Kidney glomerular epithelial cell (primary cell): ENCODE measurements at regions not wholly inside any gene's neighbourhood (a gene's known extent, or its start where the extent isn't known, plus 50 kb on each side); places are given as distances from the start of the nearest gene placed in this dataset.

Experiments used
- DNase-seq: peaks from one replicate; lab custom pipeline; 2025; lab: John Stamatoyannopoulos, UW

DNA sequence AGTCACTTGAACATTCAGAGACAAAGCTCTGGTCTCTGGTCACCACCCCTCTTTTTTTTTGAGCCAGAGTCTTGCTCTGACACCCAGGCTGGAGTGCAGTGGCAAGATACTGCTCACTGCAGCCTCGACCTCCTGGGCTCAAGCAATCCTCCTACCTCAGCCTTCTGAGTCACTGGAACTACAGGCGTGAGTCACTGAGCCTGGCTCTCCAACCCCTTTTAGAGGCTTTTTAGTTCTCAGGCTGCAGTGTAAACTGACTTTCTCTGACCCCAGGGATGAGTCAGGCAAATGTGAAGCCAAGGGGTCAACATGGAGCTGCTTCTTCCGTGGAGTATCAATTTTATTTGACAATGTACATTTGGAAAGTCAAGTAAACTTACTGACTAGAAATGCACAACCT is 229.2 kb downstream of the PTTG2 start:
- DNase-seq: peak; percentile 77

DNA sequence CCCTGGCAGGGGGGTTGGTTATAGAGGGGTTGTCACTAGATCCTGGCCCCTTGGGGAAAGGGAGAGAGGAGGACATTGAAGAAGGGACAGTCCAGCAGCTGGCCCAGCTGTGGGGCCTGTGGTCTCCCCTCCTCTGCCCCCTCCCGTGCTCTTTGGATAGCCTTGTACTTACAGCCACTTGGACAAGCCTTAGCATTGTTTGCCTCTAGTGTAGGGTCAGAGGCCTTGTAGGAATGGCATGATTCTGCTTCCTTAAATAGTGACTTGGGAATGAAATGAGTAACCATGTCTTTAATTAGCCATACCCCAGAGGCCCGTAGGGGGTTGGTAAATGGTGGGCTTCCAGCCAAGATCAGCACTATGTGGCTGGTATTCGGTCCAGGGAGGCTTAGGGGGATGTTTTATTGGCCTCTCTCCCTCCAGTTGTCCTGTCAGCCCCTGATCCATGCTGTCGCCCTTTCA is 230.6 kb downstream of the PTTG2 start:
- DNase-seq: peak; percentile 87

DNA sequence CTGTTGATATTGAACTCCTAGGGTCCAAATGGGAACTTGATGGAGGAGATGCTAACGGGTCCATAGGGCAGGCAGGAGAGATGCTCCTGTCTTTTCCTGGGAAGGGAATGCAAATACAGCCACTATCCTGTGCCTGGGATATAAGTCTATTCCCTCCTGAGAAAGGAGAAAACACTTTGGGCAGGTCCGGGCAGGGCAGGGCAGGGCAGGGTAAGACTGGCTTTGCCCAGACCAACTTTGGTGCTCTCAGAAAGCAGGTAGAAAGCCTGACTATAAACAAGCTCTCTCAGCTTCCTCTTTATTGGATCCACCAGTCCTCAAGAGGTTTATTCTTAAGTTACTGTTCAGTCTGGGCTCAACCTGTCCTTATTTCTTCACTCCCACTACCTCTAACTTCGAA is 232.3 kb downstream of the PTTG2 start:
- no peak for DNase-seq

DNA sequence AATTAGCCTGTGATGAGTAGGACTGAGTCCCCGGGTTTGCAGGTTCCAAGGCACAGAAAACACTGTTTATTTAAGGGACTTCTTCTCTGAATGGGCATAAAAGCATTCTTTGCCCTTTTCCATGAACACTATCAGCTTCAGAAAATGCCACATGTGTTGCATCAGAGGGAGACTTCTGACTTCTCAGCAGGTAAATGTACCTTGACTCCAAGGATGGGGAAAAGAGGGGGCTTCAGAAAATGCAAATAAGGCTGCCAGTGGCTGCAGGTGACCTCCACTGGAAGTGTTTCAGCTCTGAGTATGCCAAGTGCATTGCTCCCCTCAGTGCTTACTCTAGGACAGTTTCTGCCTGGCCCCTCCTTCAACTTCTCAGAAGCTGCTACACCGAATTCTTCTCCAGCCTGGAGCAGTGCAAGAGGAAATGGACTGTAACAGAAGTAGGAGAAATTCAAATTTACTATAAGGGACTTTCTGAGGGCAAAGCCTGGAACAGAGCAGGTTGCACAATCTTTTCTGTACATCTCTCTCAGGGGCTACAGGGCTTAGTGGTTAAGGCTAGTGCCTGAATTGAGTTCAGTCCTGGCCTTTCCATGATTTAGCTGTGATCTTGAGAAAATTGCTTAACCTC is 233.2 kb downstream of the PTTG2 start:
- no peak for DNase-seq

DNA sequence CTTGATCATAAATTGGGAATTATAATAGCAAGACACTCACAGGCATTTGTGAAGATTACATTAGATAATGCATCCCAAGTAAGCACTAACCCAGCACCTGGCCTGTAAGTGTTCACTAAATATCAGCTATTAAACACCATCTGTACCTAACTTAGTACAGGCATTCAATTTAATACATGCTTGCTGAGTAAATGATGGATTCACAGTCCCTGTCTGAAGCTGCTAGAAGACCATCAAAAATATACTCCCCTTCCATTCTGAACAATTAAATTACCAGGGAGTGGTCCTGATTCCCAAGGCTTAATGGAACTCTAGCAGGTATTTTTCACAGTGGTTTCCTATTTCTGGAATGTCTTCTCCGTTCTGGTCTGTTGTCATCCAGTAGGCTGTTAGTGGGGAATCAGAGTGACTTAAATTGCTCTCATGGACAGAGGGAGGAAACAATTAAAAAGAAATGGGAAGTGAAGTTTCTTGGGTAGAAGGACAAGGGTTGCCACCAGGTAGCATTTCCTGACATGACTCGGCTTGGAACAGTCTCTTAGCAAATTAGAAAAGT is 233.9 kb downstream of the PTTG2 start:
- DNase-seq: no peak

DNA sequence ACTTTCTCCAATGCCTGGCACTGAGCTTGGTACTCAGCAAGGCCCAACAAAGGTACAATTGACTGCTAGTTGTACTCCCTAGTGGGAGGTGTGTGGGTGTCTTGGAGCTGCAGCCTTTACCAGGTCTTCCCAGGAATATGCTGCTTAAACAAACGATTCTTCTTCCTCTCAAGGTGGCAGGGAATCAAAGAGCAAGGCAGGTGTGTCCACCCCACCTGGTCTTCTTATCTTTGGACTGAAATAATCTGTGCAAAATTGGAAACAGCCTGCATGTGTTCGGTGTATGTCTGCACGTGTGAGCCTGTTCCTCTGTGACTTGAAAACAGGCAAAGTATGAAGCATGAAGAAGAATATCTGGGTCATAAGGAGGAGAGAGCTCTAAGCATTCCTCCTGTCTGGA is 235.3 kb downstream of the PTTG2 start:
- no peak for DNase-seq

DNA sequence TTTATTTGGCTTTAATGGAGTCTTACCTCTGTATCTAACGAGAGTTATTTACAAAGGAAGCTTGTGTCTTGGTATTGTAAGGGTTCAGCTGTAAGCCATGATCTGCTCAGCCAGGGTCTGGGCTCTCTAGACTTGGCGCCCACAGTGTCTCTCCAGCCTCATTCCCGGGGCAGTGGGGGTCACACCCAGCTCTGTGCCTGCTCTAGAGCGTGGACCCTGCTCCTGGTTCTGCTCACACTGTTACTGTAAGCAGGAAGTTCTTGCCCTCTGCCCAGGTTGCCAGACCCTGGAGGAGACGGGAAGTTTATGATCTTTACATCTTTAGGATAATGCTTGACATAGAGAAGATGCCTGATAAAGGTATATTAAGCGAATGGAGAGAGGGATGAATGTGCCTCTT is 235.7 kb downstream of the PTTG2 start:
- DNase-seq: no peak

DNA sequence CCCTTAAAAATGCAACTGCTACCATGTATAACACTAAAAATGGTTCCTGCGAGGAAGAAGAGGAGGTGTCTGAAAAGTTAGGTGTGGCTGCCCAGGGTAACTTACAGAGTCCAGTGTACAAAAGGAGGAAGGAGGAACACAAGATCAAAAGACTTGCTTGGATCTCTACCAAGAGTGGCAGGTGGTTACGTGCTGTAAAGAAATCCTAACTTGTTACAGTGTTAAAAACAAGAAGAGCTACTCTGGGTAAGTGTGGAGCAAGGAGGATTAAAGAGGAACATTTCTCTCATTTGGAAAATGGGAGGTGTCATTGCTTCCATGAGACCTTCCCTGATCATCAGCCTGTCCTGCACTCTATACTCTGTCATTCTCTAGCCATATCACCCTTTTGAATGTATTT is 242.0 kb downstream of the PTTG2 start:
- no peak for DNase-seq

DNA sequence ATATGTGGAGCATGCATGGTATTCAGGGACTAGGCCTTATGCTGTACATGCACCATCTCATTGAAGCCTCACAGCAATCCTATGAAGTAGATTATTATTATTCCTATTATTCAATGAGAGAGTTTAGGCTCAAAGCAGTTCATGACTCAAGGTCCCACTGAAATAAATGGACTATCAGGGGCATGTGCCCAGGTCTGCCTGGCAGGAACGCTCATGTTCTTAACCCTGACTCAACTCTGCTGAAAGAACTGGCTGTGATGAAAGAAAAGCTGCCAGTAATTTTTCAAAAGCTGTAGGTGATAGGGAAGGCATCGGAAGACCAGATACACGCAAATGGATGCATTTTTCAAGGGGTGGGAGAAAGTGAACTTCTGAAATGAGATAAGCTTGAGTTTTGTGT is 243.4 kb downstream of the PTTG2 start:
- no peak for DNase-seq

DNA sequence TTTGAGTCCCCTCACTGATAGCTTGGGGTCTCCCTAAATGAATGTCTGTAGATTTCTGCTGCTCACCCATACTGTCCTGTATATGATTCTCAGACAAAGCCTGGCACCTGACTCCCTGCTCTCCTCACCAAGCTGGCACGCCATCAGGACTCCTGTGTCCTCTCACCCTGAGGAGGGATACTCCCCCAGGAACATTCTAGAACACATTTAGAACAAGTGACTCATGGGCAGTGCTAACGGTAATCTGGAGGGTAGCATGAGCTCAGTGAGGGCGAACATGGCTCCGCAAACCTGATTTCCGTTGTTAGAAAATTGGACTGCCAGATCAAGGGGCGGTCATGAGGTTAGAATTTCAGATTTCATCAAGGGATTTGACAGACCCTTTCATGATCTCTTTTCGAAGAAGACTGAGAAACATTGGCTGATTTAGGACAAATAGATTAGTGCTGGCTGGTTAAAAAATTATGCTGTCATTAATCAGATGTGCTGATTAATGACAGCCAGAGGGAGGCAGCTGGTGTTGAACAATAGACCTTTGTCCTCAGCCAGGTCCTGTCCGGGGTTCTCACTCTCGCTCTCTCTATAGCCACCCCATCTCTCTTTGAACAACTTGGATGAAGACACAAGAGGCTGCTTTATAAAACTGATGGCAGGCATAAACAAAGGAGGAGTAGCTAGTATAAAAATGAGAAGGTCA is 244.3 kb downstream of the PTTG2 start:
- no peak for DNase-seq

DNA sequence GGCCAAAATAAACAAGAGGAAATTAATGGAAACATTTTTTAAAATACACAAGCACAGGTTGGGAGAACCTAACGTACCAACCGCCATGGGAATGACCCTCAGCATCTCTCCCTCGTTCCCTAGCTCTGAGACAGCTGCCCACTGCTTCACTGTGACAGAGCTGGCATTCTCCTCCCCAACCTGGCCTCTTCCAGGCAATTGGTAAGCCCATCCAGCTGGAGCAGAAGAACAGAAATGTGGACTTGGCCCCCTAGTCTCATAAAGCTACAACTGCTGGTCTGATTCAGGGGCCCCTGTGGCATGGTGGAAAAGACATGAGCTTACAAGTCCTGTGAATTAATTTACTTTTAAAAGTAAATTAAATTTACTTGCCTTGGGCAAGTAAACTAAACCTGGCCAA is 245.1 kb downstream of the PTTG2 start:
- DNase-seq: no peak

DNA sequence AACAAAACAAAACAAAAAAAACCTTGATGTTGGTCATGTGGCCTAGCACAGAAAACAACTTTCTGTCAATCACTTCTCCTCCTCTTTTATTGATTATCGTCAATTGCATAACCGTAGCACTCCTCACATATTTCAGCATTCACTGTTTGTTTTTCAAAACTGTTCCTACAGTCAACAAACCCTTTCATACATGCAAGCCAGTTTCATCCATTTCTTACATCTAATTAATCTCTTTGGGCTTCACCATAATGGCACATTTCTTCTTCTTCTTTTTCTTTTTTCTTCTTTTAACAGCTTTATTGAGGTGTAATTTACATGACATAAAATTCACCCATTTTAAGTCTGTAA is 246.9 kb downstream of the PTTG2 start:
- no peak for DNase-seq

DNA sequence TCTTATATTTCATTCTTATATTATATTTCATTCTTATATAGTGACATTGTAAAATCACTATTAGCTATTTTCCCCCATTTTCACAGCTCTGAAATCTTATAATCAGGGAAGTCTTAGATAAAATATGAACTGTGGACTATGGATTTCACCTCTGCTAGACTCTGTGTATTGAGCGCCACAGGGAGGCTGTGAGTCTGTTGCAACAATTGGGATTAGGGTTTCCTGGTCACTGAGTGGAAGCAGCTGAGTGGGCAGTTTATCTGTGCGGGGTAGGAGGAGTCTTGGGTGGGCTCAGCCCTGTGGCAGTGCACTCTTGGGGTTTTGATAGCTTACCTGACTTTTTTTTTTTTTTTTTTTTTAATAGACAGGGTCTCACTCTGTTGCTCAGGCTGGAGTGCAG is 249.5 kb downstream of the PTTG2 start:
- DNase-seq: no peak

DNA sequence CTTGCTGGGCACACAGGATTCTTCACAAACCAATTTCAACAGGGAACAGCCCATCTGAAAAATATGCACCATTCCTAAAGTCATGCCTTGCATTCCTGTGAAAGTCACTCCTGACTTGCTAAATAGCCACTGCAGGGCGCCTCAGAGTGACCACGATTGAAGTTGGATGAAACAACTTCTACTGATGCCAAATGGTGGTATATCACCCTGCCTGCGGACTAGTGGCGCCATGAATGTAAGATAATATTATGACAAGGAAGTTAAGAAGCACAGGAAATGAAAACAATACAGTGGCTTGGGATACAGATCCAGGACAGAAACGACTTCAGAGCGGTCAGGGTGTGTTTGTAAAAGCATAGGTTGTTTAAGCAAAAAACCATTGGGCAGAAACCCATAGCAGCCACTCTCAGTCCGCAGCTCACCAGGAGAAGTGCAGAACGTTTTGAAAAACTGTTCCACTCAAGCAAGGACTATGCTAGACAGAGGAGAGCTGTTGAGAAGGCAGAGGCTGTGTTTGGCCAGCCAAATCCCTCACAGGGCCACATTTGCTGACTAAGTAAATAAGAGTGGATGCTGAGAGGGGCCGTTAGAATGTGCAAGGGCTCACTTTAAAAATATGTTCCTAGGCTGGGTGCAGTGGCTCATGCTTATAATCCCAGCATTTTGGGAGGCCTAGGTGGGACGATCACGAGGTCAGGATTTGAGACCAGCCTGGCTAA is 250.4 kb downstream of the PTTG2 start:
- DNase-seq: no peak

DNA sequence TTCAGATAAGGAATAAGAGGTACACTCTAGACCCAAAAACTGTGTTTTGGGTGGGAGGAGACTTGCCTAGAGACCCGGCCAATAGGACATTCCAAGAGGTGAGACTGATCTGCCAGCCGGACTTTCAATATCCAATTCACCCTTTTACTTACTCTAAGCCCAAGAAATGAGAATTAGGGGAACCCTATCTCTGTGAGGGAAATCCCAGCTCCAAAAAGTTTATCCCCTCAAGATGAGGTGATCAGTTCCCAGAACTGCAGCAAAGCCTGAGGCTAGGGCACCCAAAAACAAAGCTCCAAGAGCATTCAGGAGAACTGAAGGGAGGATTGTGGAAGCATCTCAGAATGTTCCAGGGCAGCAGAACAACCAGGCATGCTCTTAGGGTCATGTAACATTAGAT is 251.7 kb downstream of the PTTG2 start:
- DNase-seq: no peak

DNA sequence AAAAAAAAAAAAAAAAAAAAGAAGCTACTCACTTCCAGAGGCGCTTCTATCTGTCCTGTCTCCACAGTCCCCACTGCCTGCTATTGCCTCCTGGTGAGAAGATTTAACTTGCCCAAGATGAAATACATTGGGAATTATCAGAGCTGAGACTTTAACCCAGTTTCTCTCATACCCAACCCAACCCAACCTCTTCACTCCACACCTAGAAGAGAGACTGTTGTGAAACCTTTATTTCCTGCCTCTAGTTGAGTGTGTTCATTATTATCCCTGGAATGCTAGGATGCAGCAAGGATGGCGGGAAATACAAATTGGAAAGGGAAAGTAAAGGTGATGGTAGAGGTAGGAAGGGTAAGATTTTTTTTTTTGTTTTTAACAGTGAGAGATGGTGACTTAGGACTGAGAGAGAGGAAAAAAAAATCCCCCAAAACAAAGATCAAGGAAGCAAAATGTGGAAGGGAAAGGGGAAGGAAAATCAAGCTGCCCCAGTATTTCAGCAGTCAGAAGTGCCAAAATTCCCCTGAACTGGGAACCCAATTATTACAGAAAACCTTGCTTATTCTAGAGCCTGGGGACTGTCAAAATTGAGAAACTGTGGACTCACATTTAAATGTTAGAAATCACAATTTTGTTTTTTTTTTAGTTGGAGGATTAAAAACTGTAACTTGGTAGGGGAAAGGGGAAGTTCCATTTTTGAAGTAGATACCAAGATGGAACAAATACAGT is 253.0 kb downstream of the PTTG2 start:
- DNase-seq: no peak

DNA sequence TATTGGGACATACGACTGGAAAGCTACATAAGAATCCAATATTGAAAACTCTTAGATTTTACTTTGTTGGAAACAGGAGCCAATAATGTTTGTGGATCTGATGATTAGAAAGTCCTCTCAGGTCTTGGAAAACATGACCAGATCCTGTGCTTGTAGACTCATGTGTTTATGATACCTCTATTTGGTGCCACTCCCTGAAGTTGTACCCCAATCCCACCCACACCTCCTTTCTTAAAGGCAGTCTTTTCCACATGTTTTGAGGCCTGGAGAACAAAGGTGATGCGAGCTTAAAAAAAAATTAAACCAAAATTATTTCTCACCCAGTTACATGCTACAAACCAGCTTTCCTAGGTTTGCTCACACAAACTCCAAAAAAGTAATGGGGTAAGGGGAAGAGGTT is 262.7 kb downstream of the PTTG2 start:
- no peak for DNase-seq

DNA sequence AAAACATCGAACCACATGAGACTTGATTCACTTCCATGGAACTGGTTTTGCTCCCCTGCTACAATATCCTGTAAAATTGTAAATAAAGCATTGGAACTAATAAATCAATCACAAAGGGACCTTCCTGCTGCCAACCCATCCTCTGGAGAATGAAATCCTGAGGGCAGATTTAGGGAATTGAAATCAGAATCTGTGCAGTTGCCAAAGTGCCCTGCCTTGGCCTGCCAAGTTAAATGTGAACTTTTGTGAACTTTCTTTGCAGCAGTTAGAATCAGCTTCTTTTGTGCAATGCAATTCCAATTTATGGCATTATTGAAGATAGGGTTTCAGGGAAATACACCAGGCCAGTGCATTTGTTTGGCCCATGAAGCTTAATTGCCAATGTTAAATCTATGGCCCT is 263.1 kb downstream of the PTTG2 start:
- no peak for DNase-seq

DNA sequence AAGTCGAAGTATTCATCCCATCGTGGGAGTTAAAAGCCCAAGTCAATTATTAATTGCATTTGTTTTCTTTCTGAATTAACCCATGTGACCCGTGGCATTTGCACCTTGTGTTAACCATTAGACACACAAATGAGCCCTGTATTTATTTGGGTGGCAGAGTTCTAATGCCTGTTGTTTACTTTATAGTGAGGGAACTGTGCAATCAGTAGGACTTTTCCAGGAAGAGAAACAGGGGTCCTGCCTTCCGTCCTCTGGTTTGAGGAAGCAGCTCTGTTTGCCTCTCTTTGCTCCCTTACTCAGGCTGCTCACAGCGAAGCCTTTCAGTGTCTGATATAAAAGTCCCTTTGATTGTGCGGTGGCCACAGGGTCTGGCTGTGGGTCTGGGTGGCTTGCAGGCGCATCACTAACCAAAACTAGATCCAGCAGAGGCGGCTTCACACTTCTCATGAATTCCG is 263.6 kb downstream of the PTTG2 start:
- DNase-seq: no peak

DNA sequence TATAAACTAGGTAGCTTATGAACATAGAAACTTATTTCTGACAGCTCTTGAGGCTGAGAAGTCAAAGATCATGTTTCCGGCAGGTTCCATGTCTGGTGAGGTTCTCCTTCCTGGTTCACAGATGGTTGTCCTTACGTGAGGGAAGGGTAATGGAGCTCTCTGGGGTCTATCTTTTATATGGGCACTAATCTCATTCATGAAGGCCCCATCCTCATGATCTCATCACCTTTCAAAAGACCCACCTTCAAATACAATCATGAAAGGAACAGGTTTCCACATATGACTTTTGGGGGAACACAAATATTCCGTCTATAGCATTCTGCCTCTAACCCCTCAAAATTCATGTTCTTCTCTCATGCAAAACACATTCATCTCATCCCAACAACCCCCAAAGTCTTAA is 264.7 kb downstream of the PTTG2 start:
- no peak for DNase-seq

DNA sequence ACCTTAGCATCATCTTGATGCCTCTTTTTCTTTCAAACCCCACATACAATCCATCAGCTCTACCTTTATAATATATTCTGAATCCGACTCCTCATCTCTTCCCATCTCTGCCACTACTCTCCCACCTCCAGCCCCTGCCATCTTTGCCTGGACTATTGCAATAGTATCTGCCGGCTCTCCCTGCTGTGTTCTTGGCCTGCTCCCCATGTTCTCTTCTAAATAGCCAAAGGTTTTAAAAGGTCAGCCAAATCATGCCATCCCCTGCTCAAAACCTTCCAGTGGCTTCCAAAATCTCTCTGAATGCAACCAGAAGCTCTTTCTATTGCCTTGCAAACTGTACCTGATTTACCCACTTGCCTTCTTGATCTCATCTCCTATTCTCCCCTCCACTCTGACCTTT is 266.0 kb downstream of the PTTG2 start:
- no peak for DNase-seq

DNA sequence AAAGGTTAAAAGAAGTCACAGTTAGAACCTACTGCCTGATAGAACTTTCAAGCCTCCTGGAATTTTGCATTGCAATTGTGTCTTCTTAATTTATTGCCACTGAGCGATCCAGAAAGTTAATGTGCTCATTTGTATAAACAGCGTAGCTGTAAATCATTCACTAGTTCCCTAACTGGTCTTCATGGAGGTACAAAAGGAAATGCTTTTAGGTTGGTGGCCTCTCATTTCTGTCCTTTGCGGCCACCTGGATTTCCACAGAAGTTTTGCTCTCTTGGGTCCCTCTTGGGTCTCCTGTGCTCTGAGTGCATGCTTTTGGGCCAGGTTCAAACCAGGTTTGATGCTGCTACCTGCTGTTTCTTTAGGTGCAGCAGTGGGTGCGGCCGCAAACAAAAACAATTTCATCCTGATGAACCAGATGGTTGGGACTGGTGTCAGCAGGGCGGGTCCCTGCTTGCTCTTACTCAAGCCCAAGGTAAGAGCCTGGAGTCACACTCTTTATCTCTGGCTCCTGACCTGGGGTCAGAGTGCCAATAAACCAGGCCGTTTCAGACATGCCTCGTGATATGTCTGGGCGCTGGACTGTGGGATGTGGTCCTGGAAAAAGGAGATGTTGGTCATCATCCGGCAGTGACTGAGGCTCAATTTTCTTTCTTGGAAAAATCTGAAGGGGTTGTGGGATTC is 270.1 kb downstream of the PTTG2 start:
- DNase-seq: no peak
